IMR-90 (cell line): ENCODE measurements at regions not wholly inside any gene's neighbourhood (a gene's known extent, or its start where the extent isn't known, plus 50 kb on each side); places are given as distances from the start of the nearest gene placed in this dataset.

Experiments
- ATAC-seq: fragments of 200-7000 bp; cut with Tn5 transposase; 2 replicates; pipeline ENCODE4 v1.9.1; 2020; ENCODE audit warnings: low read depth, mild to moderate bottlenecking, moderate library complexity
- BruUV-seq: library from RNA; stranded (reverse); fragments of 400-500 nt; replicated peaks from 2 replicates; lab custom pipeline; 2021; lab: Mats Ljungman, UMichigan
- CTCF ChIA-PET: fragments of 300-600 bp; formaldehyde crosslinking; extraction: SDS; loops from one replicate; lab custom pipeline; 2021; ENCODE audit warnings: antibody characterized with exemption; lab: Yijun Ruan, JAX
- POLR2A ChIA-PET: fragments of 300-600 bp; sonication (Branson Sonifier 250); formaldehyde crosslinking; loops from one replicate; lab custom pipeline; 2022; ENCODE audit warnings: antibody characterized with exemption; ENCODE audit not compliant: unreplicated experiment; lab: Charles Lee
- DNase-seq: peaks from one replicate; pipeline ENCODE4 v3.0.0; 2013
- H2AFZ ChIP-seq: replicated peaks from 2 replicates; pipeline ENCODE3; 2013; ENCODE audit warnings: low read length, mild to moderate bottlenecking; ENCODE audit not compliant: poor library complexity
- H2AK5ac ChIP-seq: 2 replicates; pipeline ENCODE4 v1.6.1; 2013; ENCODE audit warnings: low read depth, low read length, inconsistent platforms
- H2AK9ac ChIP-seq: replicated peaks from 2 replicates; pipeline ENCODE3; 2013; ENCODE audit warnings: mild to moderate bottlenecking, low read depth, low read length, moderate library complexity; ENCODE audit not compliant: poor library complexity
- H2BK120ac ChIP-seq: 2 replicates; pipeline ENCODE4 v1.6.1; 2013; ENCODE audit warnings: low read depth, low read length, inconsistent platforms
- H2BK15ac ChIP-seq: 3 replicates; pipeline ENCODE4 v1.6.1; 2013; ENCODE audit warnings: low read depth, low read length, inconsistent platforms
- H2BK20ac ChIP-seq: 2 replicates; pipeline ENCODE4 v1.6.1; 2013; ENCODE audit warnings: low read depth, mild to moderate bottlenecking, inconsistent platforms, low read length, moderate library complexity
- H2BK5ac ChIP-seq: 2 replicates; pipeline ENCODE4 v1.6.1; 2013; ENCODE audit warnings: mild to moderate bottlenecking, low read depth, low read length, inconsistent platforms; ENCODE audit not compliant: poor library complexity, severe bottlenecking
- H3K14ac ChIP-seq: replicated peaks from 2 replicates; pipeline ENCODE4 v1.6.1; 2013; ENCODE audit warnings: low read depth, low read length, inconsistent platforms
- H3K18ac ChIP-seq: 2 replicates; pipeline ENCODE4 v1.6.1; 2013; ENCODE audit warnings: low read depth, low read length, control low read depth
- H3K23ac ChIP-seq: 2 replicates; pipeline ENCODE4 v1.6.1; 2013; ENCODE audit warnings: low read depth, low read length, inconsistent platforms
- H3K27ac ChIP-seq: 2 replicates; pipeline ENCODE4 v1.5.1; 2013; ENCODE audit warnings: mild to moderate bottlenecking, control low read depth, low read length; ENCODE audit not compliant: insufficient read depth
- H3K27me3 ChIP-seq: 2 replicates; pipeline ENCODE4 v1.6.1; 2013; ENCODE audit warnings: low read length; ENCODE audit not compliant: control insufficient read depth, insufficient read depth
- H3K36me3 ChIP-seq: 2 replicates; pipeline ENCODE4 v1.6.1; 2013; ENCODE audit warnings: low read length, mixed read lengths; ENCODE audit not compliant: control insufficient read depth, insufficient read depth
- H3K4ac ChIP-seq: 2 replicates; pipeline ENCODE4 v1.6.1; 2013; ENCODE audit warnings: low read depth, low read length, inconsistent platforms
- H3K4me1 ChIP-seq: 2 replicates; pipeline ENCODE4 v1.6.1; 2013; ENCODE audit warnings: low read length, mixed read lengths; ENCODE audit not compliant: control insufficient read depth, insufficient read depth
- H3K4me2 ChIP-seq: 2 replicates; pipeline ENCODE4 v1.6.1; 2013; ENCODE audit warnings: low read depth, mild to moderate bottlenecking, control low read depth, low read length, moderate library complexity
- H3K4me3 ChIP-seq: 2 replicates; pipeline ENCODE4 v1.5.1; 2013; ENCODE audit warnings: low read depth, mild to moderate bottlenecking, control low read depth, low read length, moderate library complexity; ENCODE audit not compliant: insufficient read depth
- H3K56ac ChIP-seq: 2 replicates; pipeline ENCODE4 v1.6.1; 2013; ENCODE audit warnings: low read length, inconsistent platforms; ENCODE audit not compliant: insufficient read depth; ENCODE audit errors: extremely low read depth
- H3K79me1 ChIP-seq, 2 experiments: 2 replicates each; pipeline ENCODE4 v1.6.1; 2013; ENCODE audit warnings: low read length in 2 of 2, inconsistent platforms in 1 of 2, low read depth in 1 of 2
- H3K9ac ChIP-seq: 2 replicates; pipeline ENCODE4 v1.6.1; 2013; ENCODE audit warnings: low read depth, low read length, control low read depth
- H3K9me1 ChIP-seq: 2 replicates; pipeline ENCODE4 v1.6.1; 2013; ENCODE audit warnings: low read length, inconsistent platforms; ENCODE audit not compliant: insufficient read depth
- H3K9me3 ChIP-seq: 2 replicates; pipeline ENCODE4 v1.6.1; 2013; ENCODE audit warnings: low read length; ENCODE audit not compliant: control insufficient read depth, insufficient read depth
- H4K20me1 ChIP-seq: 2 replicates; pipeline ENCODE4 v1.6.1; 2013; ENCODE audit warnings: low read length, inconsistent platforms; ENCODE audit not compliant: insufficient read depth
- H4K5ac ChIP-seq: 2 replicates; pipeline ENCODE4 v1.6.1; 2013; ENCODE audit warnings: mild to moderate bottlenecking, low read depth, low read length, control low read depth
- H4K8ac ChIP-seq, 2 experiments: 2 replicates each; pipeline ENCODE4 v1.6.1; 2013; ENCODE audit warnings: low read depth in 2 of 2, low read length in 2 of 2, control low read depth in 1 of 2, inconsistent platforms in 1 of 2
- H4K91ac ChIP-seq: 2 replicates; pipeline ENCODE4 v1.6.1; 2013; ENCODE audit warnings: low read depth, low read length, inconsistent platforms; ENCODE audit not compliant: insufficient read depth
- CHD1 ChIP-seq: IDR thresholded peaks from 2 replicates; pipeline ENCODE4 v1.6.1; 2012; ENCODE audit warnings: low read depth, low read length, improper control_type of control experiment
- MAFK ChIP-seq: IDR thresholded peaks from 2 replicates; pipeline ENCODE4 v1.6.1; 2012; ENCODE audit warnings: low read depth, low read length, improper control_type of control experiment
- MAZ ChIP-seq: IDR thresholded peaks from 2 replicates; pipeline ENCODE4 v1.6.1; 2012; ENCODE audit warnings: low read depth, mild to moderate bottlenecking, low read length, improper control_type of control experiment, moderate library complexity, borderline replicate concordance
- MXI1 ChIP-seq: IDR thresholded peaks from 2 replicates; pipeline ENCODE4 v1.6.1; 2012; ENCODE audit warnings: low read depth, mild to moderate bottlenecking, low read length, moderate library complexity, borderline replicate concordance
- POLR2A ChIP-seq: IDR thresholded peaks from 2 replicates; pipeline ENCODE4 v1.6.1; 2012; ENCODE audit warnings: mild to moderate bottlenecking, low read depth, low read length
- RAD21 ChIP-seq: IDR thresholded peaks from 2 replicates; pipeline ENCODE4 v1.6.1; 2012; ENCODE audit warnings: low read length, improper control_type of control experiment
- RCOR1 ChIP-seq: IDR thresholded peaks from 2 replicates; pipeline ENCODE4 v1.6.1; 2012; ENCODE audit warnings: mild to moderate bottlenecking, low read length, improper control_type of control experiment; ENCODE audit not compliant: insufficient replicate concordance
- RFX5 ChIP-seq: IDR thresholded peaks from 2 replicates; pipeline ENCODE4 v1.8.0; 2012; ENCODE audit warnings: low read depth, mild to moderate bottlenecking, low read length, moderate library complexity
- SMC3 ChIP-seq: fragments of 150-350 bp; IDR thresholded peaks from 2 replicates; pipeline ENCODE4 v1.6.1; 2016; ENCODE audit warnings: low read depth, mild to moderate bottlenecking, antibody characterized with exemption, low read length, moderate library complexity
- WGBS, 2 experiments: methylation state at CpG; one replicate each; pipeline versions ENCODE4 v1.1.5 to v1.1.7; 2013; ENCODE audit warnings: missing lambda C conversion rate in 2 of 2; ENCODE audit not compliant: insufficient read length in 1 of 2; ENCODE audit errors: extremely low coverage in 2 of 2; 5-methylcytosine and 5-hydroxymethylcytosine counted together
- dilution Hi-C: fragments of 300-500 bp; cut with HindIII; formaldehyde crosslinking; loops from one replicate; pipeline ENCODE4 v1.14.3; 2018; ENCODE audit warnings: low sequenced_read_pairs; ENCODE audit not compliant: unreplicated experiment
- in situ Hi-C: fragments of 300-500 bp; cut with MboI; formaldehyde crosslinking; loops from 3 replicates; pipeline ENCODE4 v1.14.3; 2019; ENCODE audit warnings: low sequenced_read_pairs, inconsistent platforms, mixed read lengths
- intact Hi-C: fragments of 100-400 bp; cut with micrococcal nuclease; formaldehyde crosslinking; loops from 2 replicates; pipeline ENCODE4 v1.10.0; 2022
- TF ChIP-seq, protein P1 (sequence below): conservative IDR thresholded peaks from 2 replicates; pipeline ENCODE4 v1.5.1; 2012; ENCODE audit warnings: mild to moderate bottlenecking, low read depth, low read length, improper control_type of control experiment
- TF ChIP-seq, protein P2 (sequence below): fragments of 150-350 bp; IDR thresholded peaks from 2 replicates; pipeline ENCODE4 v1.6.1; 2016; ENCODE audit warnings: low read depth, mild to moderate bottlenecking, low read length, moderate library complexity, borderline replicate concordance

- H3K18ac ChIP-seq: peak overlapping the region; percentile 71; the same call in 1 of the 2 replicates
- ATAC-seq (no peak), DNase-seq (no peak)
- ChIA-PET POLR2A (no interaction called here), CTCF (no interaction called here)
- H3K9me1 ChIP-seq: peaks cover 6% of the 10 kb centered on the region
- in situ Hi-C loops: no loop called here
- H3K4me2 ChIP-seq: no peak overlapping the region
- H3K27ac ChIP-seq: no peak overlapping the region
- peak overlapping the region; percentile 84; the same call in 1 of the 2 replicates for H2AK5ac ChIP-seq
- peak overlapping the region; percentile 50; the same call in 1 of the 2 replicates for H2BK120ac ChIP-seq
- H4K5ac ChIP-seq: no peak overlapping the region; the same call in 1 of the 2 replicates
- H3K23ac ChIP-seq: no peak overlapping the region
- H3K56ac ChIP-seq: no peak overlapping the region
- intact Hi-C loops: no loop called here
- no peak overlapping the region for H2AK9ac ChIP-seq
- no peak overlapping the region for H2BK5ac ChIP-seq
- no CpG with 5 or more reads among the region's 3 CpGs for WGBS, 2 experiments
- TF ChIP-seq MAFK (no peak), MXI1 (no peak), RAD21 (no peak), RCOR1 (no peak), POLR2A (no peak), RFX5 (no peak), CHD1 (no peak), SMC3 (no peak), MAZ (no peak)
- TF ChIP-seq, protein P1, sequence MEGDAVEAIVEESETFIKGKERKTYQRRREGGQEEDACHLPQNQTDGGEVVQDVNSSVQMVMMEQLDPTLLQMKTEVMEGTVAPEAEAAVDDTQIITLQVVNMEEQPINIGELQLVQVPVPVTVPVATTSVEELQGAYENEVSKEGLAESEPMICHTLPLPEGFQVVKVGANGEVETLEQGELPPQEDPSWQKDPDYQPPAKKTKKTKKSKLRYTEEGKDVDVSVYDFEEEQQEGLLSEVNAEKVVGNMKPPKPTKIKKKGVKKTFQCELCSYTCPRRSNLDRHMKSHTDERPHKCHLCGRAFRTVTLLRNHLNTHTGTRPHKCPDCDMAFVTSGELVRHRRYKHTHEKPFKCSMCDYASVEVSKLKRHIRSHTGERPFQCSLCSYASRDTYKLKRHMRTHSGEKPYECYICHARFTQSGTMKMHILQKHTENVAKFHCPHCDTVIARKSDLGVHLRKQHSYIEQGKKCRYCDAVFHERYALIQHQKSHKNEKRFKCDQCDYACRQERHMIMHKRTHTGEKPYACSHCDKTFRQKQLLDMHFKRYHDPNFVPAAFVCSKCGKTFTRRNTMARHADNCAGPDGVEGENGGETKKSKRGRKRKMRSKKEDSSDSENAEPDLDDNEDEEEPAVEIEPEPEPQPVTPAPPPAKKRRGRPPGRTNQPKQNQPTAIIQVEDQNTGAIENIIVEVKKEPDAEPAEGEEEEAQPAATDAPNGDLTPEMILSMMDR: no peak
- TF ChIP-seq, protein P2, sequence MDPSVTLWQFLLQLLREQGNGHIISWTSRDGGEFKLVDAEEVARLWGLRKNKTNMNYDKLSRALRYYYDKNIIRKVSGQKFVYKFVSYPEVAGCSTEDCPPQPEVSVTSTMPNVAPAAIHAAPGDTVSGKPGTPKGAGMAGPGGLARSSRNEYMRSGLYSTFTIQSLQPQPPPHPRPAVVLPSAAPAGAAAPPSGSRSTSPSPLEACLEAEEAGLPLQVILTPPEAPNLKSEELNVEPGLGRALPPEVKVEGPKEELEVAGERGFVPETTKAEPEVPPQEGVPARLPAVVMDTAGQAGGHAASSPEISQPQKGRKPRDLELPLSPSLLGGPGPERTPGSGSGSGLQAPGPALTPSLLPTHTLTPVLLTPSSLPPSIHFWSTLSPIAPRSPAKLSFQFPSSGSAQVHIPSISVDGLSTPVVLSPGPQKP: no peak
- no peaks in the 10 kb centered on the region for H3K36me3 ChIP-seq
- H3K9me3 ChIP-seq: no peaks in the 10 kb centered on the region
- peak overlapping the region; percentile 35; the same call in 1 of the 2 replicates for H3K14ac ChIP-seq
- dilution Hi-C loops: no loop called here
- H3K9ac ChIP-seq: no peak overlapping the region
- H3K4me1 ChIP-seq: peaks cover 11% of the 10 kb centered on the region
- H3K79me1 ChIP-seq: no peaks in the 10 kb centered on the region
- H3K27me3 ChIP-seq: no peaks in the 10 kb centered on the region
- H2BK15ac ChIP-seq: no peak overlapping the region; the same call in 2 of the 3 replicates
- no peak overlapping the region; the same call in 1 of the 2 replicates for H4K91ac ChIP-seq
- H3K4ac ChIP-seq: peak overlapping the region; percentile 62; the same call in 1 of the 2 replicates
- H4K8ac ChIP-seq: peak overlapping the region in 1 of 2 experiments; percentile 73; a peak in 1 of 4 replicates
- no peak overlapping the region for H3K4me3 ChIP-seq
- H2AFZ ChIP-seq: no peak overlapping the region
- no peaks in the 10 kb centered on the region for H4K20me1 ChIP-seq
- no TSS peak for BruUV-seq
- H2BK20ac ChIP-seq: peak overlapping the region; percentile 29; the same call in 1 of the 2 replicates
These were observed 84.0 kb downstream of the DACT1 start for GRCh38 chr14:58721723-58722122.
